ENCODE measurements at regions not wholly inside any gene's neighbourhood (a gene's known extent, or its start where the extent isn't known, plus 50 kb on each side); places are given as distances from the start of the nearest gene placed in this dataset.
"Not testable (repeated sequence)": the region's sequence is repeated elsewhere in the genome, so short reads cannot be mapped to it uniquely, and the experiment has no call there.

GRCh38 chr14:85909581-85909980 lies 379.6 kb downstream of the FLRT2 start:
- no peak for DNase-seq (ENCODE audit: low read depth, low spot score)

DNA sequence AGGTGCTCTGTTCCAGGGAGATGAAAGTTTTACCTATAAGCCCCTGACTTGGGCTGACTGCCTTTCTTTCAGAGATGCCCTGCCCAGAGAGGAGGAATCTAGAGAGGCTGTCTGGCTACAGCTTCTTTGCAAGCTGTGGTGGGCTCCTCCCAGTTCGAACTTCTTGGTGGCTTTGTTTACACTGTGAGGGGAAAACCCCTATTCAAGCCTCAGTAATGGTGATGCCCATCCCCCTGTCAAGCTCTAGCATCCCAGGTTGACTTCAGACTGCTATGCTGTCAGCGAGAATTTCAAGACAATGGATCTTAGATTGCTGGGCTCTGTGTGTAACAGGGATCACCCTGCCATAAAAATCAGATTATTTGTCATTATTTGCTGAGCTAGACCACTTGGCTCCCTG lies 377.6 kb downstream of the FLRT2 start:
- no peak for DNase-seq (ENCODE audit: low read depth, low spot score)

DNA sequence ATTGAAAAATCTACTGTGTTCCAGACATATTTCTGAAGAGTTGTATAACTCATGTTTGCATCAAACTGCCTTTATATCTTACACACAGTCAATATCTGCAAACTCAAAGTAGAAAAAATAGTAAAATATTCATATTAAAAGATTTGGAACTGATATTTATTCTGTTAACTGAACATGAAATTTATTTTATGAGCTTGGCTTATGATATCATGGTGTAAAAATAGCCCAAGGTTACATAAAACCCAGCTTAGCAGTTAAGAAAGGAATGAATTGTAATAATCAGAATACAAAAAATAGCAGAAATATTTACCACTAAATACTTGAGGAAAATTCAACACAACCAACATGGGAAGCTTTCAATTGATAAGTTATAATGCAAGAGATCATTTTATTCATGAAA lies 367.9 kb downstream of the FLRT2 start:
- no peak for DNase-seq (ENCODE audit: low read depth, low spot score)

DNA sequence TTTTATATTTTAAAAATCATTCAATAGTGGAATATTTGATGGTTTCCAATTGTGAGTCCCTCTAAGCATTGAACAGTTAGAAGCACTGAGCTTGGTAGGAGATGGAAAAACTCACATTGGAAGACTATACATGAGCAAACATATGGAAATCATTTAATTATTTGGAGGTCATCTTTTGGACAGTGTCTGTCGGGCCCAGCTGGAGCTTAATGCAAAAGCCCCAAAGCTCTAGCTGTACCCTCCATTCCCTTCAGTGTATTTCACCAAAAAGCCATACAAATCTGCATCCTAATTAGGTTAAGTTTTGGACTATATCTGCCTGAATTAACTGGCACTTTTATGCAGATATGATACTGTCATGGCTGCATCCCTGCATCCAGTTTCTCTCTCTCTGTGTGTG lies 365.7 kb downstream of the FLRT2 start:
- DNase-seq (ENCODE audit: low read depth, low spot score) = no peak

- DNase-seq (ENCODE audit: low read depth, low spot score) = no peak
These were observed 362.3 kb downstream of the FLRT2 start for GRCh38 chr14:85892251-85892650.

DNA sequence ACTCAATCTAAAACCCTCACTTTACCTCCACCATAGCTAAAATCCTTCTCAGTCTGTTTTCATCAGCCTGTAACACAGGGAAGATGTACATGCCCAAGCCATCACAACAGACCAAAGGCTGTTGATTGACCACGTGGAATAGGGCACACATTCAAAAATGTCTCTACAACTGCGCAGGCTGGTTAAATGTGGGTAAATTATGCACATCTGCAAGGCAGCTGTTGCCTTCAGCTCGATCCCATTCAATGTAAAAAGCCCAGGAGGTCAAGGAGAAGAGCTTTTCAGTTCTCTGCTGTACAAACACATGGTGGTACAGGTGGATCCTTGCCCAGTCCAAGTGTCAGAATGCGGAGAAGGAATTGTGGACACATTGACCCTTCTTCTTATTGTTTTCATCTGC lies 354.0 kb downstream of the FLRT2 start:
- no peak for DNase-seq (ENCODE audit: low read depth, low spot score)

DNA sequence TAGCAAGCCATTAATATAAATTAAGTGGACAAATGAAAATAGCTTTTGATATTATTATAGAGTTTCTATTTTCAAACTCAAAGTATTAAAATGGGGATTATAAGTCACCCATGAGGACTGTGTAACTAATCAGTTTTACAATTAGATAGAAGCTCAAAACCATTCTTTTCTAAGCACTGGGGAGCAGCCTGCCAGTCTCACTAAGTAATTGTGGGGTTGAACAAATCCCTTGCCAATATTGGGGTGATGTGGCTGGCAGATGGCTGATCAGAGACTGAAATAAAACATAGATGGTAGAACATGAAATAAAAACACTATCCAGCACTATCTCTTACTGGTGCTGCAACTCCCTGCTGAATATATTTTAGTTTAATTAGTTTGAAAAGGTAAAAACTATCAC lies 353.2 kb downstream of the FLRT2 start:
- DNase-seq (ENCODE audit: low read depth, low spot score) = no peak

DNA sequence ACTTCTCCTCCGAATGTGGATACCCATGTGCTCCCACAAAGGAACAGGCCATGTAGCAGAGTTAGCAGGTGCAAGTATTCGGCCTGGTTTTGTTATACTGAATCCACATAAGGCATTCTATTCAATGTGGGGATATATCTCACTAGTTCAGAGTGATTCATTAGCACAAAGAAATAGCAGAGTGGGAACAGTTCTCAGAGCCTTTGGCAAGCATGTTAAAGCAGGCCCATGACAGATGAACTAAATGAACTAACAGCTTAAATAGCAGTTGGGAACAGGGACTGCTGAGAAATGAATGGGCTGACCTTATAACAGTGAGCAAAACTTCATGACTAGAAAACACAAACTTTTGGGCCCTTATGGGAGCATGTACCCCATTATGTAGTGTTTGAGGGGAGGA lies 352.0 kb downstream of the FLRT2 start:
- no peak for DNase-seq (ENCODE audit: low read depth, low spot score)

DNA sequence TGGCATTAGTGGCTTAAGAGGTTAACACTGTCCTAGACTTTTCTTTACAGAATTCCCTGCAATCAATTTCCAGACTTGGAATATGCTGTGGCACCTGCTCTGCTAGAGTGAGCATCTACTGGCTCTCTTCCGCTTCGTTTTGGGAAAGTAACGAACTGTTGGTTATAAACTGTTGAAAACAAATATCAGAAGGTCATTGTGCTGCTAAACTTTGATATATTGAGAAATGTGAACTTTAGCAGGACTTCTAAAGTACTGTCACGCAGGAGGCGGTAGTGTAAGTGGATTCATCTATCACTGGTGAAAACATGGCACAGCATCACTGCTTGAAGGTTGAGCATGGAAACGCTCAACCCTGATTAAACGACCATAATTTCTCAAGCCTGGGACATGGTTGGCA lies 348.9 kb downstream of the FLRT2 start:
- no peak for DNase-seq (ENCODE audit: low read depth, low spot score)

DNA sequence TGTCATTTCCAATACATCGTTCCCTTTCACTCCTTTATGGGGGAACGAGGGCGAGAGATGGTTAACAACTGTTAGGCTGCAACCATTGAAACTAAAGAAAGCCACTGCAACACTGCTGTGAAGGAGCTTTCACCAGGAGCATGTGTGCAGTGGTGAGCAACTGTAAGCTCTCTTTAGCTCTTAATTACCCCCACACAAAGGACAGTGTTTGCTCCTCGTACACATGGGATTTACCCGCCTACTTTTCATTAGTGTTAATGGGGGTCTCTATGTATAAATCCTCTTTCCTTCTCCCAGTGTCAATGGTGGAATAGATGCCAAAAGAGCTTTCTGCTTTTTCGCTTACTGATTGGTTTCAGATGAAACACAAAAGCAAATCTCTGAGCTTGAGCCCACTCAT lies 343.1 kb downstream of the FLRT2 start:
- DNase-seq (ENCODE audit: low read depth, low spot score) = no peak

DNA sequence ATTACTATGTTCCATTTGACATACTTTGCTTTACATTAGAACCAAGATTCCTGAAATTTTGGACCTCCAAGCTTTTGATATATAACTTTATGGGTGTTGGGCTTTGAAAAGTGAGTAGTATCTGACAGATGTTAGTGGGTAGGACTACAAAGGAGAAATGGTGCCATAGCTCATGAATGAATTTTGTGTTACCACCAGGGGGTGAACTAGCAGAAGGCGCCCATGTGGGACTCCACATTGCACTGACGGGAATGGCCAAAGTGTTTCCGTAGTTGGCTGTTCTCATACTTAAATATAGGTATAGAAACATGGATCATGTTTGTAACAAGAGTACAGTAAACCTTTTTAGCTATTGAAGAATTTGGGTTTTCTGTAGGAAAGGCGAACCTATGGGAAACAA lies 337.5 kb downstream of the FLRT2 start:
- DNase-seq (ENCODE audit: low read depth, low spot score) = no peak

DNA sequence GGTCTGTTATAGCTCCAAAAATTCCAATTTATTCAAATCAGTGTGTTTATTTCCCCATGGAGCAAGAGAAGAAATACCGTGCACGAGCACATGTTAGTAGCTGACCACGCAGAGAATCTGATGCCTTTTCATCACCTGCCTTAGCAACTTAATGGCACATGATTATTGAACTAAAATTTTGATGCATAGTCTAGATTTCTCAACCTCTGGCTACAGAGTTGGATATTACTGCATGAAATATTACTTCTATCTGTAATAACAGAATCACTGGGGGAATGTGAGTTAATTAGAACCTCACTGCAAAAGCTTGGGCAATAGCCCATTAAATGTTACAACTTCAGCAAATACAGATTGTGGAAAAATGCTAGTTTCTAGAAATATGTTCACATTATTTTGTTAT lies 335.8 kb downstream of the FLRT2 start:
- DNase-seq (ENCODE audit: low read depth, low spot score) = no peak

GRCh38 chr14:85858634-85859033 lies 328.7 kb downstream of the FLRT2 start:
- no peak for DNase-seq (ENCODE audit: low read depth, low spot score)

- DNase-seq (ENCODE audit: low read depth, low spot score) = no peak
These were observed 326.5 kb downstream of the FLRT2 start for GRCh38 chr14:85856430-85856829.

DNA sequence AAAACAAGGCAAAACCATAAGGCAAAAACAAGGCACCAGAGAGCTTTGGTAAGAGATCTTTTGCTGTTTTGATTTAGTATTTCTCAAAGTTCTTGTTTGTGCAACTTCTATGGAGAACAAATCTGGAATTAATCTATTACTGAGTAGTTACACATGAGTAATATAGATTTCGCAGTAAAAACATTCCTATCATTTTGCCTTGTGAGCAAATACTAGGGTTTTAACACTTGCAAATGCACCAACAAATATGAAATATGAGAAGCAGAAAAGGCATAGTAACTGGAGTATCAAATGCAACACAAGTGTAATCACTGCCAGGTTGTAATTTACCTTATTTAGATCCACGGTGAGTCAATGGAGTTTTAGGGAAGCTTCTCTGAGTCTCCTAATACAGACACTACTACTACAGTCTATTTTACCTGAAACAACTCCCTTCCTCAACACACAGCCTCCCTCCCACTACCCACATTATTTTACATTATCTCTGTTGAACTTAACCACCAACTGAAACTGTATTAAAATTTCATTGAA lies 324.1 kb downstream of the FLRT2 start:
- no peak for DNase-seq (ENCODE audit: low read depth, low spot score)

DNA sequence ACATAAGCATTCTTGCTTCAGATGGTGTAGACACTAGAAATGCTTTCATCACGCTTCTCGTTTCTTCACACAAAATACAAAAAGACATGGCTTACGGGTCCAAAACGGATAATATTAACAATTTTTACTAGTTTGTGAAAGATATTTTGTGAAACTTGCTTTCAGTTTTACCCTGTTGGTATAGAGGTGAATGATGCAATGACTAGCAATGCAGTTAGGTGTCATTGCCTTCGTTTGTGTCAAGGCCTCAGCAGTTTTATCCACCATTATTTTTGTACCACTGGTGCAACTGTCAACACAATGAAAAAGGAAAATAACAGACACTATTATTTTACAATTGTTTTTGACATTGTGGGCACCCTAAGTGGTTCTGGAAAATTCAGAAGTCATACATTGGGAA lies 323.0 kb downstream of the FLRT2 start:
- no peak for DNase-seq (ENCODE audit: low read depth, low spot score)

GRCh38 chr14:85852123-85852522 lies 322.2 kb downstream of the FLRT2 start:
- DNase-seq (ENCODE audit: low read depth, low spot score) = not testable (repeated sequence)

- DNase-seq (ENCODE audit: low read depth, low spot score) = not testable (repeated sequence)
These were observed 300.6 kb downstream of the FLRT2 start for GRCh38 chr14:85830549-85830948.

DNA sequence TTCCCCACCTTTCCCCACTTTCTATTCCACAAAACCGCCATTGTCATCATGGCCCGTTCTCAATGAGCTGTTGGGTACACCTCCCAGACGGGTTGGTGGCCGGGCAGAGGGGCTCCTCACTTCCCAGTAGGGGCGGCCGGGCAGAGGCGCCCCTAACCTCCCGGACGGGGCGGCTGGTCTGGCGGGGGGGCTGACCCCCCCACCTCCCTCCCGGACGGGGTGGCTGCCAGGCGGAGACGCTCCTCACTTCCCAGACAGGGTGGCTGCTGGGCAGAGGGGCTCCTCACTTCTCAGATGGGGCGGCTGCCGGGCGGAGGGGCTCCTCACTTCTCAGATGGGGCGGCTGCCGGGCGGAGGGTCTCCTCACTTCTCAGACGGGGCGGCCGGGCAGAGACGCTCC lies 299.7 kb downstream of the FLRT2 start:
- not testable (repeated sequence) for DNase-seq (ENCODE audit: low read depth, low spot score)

DNA sequence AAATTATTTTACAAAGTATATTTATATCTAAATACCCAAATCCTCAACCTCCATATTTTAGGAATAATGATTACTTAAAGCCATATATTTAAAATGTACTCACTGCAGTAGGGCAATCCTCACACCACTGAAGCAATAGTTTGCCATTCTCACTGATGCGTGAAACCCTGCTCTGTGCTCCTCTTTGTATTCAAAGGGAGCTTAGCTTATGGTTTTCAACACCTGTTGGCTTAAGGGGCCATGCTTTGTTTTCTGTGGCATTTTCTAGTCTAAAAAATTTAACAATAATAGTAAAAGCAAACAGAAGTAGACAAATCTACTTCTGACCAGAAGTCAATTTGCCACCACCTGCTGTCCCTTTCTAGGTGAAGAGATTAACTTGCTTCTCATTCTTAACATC lies 294.6 kb downstream of the FLRT2 start:
- no peak for DNase-seq (ENCODE audit: low read depth, low spot score)

- DNase-seq (ENCODE audit: low read depth, low spot score) = no peak
These were observed 292.3 kb downstream of the FLRT2 start for GRCh38 chr14:85822236-85822635.

DNA sequence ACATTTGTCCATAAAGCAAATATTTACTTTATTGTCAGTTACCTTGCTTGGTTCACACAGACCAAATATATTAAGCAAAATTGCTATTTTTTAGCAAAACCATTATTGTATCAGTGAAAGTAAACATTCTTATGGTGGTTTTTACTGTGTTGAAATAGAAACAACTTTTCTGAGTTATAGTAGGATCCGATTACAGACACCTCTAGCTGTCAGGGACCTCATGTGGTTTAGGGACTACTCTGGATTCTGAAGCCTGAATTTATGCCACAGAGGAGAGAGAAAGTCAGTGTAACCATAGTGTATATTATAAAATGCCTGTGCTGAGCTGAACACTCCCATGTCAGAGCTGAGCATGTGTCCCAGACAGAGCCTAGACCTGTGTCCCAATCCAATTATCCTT lies 287.5 kb downstream of the FLRT2 start:
- no peak for DNase-seq (ENCODE audit: low read depth, low spot score)

DNA sequence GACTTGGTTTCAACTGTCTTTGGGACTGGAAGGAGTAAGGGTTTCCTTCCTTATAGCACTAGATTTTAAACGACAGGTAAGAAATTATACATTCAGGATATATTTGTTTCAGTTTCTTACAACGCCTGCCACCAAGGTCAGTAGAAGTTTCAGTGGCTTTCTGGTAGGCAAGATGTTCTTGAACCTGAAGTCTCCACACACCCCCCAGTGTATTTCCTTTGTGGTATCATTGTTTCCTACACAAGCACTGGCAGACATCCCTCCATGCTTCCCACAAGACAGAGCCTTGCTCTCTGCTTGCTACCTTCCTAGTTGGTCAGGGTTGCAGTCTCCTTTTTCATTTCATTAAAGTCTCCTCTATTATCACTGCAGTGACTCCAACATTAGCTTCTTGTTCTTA lies 283.1 kb downstream of the FLRT2 start:
- DNase-seq (ENCODE audit: low read depth, low spot score) = no peak

DNA sequence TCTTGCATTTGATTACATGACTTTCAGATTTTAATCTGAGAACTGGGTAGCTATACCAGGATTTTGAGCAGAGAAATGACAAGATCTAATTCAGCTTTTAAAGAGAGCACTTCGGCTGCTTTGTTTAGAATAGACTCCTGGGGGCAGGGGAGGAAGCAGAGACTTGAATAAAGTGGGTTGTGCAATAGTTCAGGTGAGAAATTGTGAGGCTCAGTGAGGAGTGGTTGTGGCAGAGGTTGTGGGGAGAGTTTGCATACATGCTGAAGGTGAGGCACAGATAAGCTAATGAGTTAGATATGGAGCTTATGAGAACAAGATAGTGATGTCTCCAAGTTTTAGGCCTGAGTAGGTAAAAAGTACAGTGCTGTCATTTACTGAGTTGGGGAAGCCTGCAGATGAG lies 281.4 kb downstream of the FLRT2 start:
- no peak for DNase-seq (ENCODE audit: low read depth, low spot score)

GRCh38 chr14:85799668-85800067 lies 269.7 kb downstream of the FLRT2 start:
- DNase-seq (ENCODE audit: low read depth, low spot score) = no peak

All from activated CD4-positive, CD25-positive, alpha-beta regulatory T cell treated with anti-CD3 and anti-CD28 coated beads, Interleukin-2, amount 50 U/mL, for 16 hours (primary cell).